IPS DF 19.7 (cell line): ENCODE measurements at regions not wholly inside any gene's neighbourhood (a gene's known extent, or its start where the extent isn't known, plus 50 kb on each side); places are given as distances from the start of the nearest gene placed in this dataset.

Experiments used
- DNase-seq: peaks from one replicate; pipeline ENCODE4 v3.0.0-alpha.2; 2013; ENCODE audit warnings: low read depth, low spot score

DNA sequence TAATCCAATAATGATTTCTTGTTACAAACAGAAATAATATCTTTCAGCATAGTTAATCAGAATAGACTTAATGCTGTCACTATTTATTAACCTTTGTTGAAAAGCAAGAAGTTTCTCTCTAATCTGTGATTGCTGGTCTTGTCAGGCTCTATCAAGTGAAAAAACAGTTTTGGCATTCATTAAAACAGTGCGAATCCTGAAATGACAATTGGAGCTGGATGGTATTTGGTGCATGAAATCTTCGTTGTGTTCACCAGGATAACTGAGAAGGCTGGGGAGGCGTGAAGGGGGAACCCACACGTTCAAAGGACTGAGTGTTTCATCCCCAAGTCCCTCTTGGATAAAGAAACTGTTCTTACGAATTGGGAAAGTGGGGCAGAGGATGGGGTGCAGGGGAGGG, 190.2 kb upstream of the MYL2 start:
- no peak for DNase-seq

DNA sequence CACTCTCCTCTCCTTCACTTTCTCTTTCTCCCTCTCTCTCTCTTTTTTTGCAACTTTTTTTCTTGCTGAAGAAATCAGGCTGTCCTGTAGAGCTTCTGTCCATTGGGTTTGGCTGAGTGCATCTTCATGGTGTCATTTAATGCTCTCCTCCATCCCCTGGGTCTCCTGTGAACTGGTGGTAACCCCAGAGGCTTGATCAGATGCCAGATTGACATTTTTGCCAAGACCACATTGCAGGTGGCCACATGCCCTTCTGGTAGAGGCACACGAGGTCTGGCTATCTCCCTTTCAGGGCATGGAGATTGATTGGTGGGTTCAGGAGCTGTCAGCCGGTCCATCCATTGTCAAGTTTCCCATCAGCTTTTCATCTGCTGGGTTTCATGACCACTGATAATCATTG, 188.3 kb upstream of the MYL2 start:
- DNase-seq, result no peak

DNA sequence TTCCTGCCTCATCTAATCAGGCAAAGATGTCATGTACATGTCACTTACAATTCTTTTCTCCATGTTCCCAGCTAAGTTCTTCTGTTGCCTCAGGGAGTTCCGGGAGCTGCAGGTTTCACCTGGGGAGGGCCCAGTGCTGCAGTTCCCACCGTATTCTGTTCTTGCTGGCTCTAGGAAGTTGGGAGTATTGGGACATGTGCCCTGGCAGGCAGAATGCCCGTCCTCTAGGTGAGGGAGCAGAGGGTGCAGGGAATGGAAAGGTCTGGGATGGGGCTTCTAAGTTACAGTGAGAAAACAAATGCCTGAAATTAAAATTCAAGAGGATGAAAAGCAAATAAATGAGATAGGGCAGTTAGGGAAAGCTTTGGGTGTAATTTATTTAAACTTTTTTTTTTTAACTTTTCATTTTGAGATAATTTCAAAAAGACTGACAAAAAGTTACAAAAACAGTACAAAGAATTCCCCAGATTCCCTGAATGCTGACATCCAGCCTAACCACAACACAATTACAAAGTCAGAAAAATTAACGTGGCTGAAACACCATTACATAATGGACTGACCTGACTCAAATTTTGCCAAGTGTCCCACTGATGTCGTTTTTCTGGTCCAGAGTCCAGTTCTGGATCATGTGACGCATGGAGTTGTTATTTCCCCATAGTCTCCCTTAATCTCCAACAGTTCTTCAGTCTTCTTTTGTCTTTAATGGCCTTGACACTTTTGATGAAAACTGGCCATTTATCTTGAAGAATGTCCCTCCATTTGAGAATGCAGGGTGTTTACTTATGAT, 187.2 kb upstream of the MYL2 start:
- no peak for DNase-seq

DNA sequence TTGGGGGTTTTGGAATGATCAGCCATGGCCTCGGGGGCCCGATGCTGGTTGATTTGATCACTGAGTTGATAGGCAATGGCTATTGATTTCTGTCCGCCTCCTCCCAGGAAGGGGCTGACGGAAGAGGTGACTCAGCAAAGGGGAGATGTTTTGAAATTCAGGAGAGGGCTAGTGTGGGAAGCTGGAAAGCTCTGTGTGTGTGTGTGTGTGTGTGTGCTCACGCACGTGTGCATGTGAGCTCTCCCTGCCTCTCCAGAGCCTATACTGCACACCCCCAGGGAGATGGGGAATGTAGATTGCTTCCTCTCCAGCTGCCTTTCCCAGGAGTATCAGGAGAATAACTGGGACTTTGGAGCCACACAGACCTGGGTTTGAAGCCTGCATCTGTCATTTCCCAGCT, 184.9 kb upstream of the MYL2 start:
- no peak for DNase-seq

DNA sequence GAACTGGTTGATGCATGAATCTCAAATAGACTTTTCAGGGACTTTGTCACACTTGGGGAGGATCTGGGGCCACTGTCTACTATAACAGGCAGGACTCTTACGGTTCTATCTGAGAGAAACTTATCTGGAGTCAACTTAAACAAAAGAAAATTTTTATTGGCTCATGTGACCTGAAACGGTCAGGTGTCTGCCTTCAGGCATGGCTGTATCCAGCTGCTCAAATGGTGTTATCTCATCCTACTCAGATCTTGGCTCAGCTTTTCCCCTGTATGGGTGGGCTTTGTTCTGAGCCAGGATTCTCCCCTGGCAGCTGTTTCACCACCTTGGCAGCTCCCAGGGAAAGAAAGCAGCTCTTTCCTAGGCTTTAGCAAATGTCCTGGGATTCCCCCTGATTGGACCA, 183.2 kb upstream of the MYL2 start:
- no peak for DNase-seq

DNA sequence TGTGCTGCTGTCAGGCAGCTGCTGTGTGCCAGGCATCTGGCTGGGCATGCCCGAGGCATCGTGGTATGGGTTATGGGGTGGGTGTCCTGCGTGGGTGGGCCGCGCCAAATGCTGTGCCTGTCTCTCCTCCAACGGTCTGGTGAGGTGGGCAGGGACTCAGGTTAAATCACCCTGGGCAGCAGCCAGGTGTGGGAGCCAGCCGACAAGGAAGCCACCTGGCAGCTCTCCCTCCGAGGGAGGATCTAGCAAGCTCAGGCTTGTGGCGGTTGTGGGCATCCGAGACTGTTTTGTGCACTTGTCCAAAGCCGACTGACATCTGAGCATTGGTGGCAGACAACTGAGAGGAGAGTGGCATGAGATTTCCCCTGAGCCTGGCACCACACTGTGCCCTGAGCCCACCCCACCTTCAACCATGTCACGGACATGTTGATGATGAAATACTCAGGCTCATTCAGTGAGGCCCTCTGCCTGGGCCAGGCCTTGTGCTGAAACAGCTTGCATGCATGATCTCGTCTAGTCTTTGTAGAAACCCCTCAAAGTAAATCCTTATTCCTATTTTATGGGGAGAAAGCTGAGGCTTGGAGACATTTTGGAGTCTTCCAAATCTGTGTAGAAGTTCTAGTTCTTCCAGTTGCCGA, 181.8 kb upstream of the MYL2 start:
- DNase-seq, result no peak

DNA sequence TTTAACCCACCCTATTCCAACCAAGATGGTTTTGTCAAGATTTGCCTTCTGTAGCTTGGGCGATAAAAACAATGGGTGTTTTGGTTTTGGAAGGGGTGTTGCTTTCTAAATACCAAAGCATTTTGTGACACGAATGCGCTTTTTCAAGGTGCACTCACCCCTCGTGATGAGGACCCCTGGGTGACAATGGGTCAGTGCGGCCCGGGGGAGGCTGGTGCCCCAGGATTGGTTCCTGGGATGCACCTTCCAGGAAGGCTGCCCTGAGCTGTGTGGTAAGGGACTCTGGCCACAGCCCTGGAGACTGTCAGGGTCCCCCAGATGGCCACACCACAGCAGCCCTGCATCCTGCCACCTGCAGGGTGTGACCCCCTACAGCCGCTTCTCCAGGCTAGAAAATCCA, 180.6 kb upstream of the MYL2 start:
- no peak for DNase-seq

DNA sequence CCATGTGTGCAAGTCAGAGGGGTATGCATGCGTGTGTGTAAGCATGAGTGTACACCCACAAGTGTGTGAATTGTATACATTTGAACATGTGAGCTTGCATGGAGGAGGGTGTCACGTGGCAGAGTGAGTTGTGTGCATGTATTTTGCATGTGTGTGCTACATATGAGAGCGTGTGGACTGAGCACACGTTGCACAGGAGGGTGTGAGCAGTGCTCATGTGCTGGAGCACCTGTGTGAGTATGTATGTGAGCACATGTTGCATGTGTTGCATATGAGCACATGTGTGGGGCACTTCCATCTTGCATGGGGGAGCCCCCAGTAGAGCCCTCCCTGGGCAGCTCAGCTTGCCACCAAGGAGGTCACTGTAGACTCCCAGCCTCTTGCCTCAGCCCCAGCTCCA, 180.2 kb upstream of the MYL2 start:
- no peak for DNase-seq

DNA sequence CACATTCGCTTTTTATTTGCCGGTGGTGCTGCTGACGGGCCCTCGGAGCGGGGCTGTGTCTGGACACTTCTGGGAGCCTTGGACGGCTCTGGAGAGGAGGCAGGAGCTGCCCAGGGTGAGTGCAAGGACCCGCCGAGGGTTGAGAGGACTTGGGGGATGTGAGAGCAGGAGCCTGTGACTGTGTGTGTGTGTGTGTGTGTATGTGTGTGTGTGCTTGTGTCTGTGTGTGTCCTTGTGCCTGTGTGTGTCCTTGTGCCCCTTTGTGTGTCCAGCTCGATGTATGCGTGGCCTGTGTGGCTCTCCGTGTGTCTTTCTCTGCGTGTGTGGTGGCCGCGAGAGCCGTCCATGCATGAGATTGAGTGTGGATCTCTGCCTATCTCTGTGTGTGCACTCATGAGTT, 179.6 kb upstream of the MYL2 start:
- no peak for DNase-seq

DNA sequence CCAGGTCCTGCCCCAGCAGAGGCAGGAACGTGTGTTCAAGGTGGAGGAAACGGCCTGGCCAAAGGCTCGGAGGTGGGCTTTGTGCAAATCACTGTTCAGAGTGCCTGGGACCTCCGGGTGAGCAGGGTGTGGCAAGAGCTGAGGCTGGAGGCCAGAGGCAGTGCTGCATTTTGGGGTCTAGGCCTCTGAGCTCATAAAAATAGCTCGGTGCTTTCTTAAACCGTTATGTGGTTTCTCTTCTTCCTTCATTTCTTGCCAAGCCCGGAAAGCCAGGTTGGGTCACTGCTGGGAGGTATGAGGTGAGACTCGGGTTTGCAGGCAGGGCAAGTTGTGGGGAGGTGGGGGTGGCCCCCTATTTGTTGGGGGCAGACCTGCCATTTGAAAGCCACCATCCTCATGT, 178.8 kb upstream of the MYL2 start:
- DNase-seq, result no peak

DNA sequence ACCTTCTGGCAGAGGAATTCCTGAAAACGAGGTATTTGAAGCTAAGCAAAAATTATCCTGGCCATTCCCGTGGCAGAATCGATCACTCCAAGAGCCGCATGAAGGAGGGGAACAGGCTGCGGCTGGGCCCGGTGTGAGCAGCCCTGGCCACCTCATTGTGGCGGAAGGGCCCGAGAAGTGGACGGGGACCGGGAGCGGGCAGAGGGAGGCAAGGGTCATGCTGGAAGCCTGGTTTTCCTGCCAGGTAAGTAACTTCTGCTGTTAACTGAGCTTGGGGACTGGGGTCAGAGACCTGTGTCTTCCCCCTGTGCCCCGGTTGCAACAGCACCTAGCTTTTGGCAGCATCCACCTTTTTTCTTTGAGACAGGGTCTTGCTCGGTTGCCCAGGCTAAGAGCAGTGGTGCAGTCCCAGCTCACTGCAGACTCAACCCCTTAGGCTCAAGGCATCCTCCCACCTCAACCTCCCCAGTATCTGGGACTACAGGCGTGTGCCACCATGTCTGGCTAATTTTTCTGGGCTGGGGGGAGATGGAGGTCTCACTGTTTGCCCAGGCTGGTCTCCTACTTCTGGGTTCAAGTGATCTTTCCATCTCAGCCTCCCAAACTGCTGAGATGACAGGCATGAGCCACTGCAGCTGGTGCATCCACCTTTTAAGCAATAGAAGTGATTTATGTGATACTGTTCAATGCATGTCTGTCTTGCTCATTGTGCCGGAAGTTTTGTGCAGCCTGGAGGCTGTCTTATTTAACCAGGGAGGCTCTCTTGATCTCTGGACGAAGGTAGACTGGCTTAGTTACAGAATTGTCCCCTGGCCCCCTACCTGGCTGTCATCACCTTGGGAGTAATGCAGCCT, 174.0 kb upstream of the MYL2 start:
- no peak for DNase-seq

DNA sequence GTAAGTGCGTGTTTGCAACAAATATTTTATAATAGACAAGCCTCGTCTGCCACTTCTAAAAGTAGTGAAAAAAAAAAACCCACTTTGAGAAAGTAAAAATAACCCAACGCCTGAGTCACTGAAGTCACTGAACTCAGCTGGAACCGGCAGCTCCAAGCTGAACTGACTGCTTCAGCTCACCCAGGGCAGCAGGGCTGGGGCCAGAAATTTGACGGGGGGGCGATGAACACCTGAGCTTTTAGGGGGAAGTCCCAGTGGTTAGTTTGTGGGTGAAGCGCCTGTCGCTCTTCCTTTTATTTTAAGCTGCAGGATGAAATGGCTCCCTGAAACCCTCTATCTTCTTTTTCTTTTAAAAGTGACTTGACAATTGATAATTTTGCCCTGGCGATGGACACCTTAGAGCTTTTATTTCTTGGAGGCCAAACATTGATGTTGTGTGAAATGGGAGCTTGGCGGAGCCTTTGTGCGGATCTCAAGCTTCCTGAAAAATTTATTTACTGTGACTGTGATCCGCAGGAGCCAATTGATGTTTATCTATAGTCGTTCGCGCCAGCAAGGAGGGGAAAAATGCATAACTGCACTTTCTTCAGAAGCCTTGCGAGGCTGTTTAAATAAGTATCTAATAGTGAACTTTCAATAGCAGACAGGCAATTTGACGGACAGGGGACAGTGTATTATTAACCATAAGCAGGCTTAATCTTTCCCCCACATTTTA, 173.2 kb upstream of the MYL2 start:
- DNase-seq, result no peak

DNA sequence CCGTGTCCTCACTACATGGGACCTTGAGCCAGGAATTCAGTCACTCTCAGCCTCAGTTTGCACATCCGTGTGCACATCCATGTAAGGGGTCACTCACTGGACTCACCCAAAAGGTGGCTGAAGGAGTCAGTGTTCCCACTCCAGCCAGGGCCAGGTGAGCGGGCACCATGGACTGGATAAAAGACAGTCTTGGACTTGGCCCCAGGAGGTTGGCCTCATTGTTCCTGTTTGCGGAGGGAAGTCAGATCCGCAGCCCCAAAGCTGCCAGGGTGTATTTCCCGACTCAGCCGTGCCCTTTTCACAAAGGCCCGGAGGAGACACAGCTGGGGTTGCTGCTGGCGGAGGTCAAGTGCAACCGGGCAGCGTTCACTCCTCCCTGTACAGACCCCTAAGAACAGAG, 170.7 kb upstream of the MYL2 start:
- no peak for DNase-seq

DNA sequence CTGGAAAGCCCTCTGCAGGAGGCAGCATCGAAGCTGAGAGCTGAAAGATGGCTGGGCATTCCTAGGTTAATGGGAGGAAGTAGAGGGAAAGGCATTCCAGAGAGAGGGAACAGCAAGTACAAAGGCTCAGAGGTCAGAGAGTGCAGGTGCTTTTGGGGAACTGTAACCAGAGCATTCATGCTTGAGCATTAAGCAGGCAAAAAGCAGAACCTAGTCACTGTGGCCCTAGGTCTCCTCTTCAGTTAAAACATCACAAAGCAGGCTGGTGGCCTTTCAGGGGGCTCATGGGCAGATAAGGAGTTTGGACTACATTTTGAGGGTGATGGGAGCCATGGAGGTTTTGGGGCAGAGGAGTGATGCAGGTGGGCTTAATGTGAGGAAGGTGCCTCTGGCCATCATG, 169.2 kb upstream of the MYL2 start:
- no peak for DNase-seq

DNA sequence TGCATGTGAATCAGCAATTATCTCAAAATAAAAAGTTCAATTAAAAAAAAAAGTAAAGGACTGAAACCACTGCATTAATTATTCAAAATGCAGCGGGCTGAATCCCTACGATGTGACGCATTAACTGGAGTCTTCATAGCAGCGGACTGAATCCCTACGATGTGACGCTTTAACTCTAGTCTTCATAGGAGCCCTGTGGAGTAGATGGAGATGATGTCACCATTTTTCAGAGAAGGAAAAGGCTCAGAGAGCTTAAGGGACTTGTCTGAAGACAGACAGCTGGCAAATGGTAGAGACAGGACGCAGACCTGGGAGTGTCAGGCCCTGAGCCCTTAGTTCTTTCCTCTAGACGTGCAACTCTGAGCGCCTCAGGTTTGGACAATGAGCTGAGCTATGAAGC, 168.0 kb upstream of the MYL2 start:
- DNase-seq, result no peak

DNA sequence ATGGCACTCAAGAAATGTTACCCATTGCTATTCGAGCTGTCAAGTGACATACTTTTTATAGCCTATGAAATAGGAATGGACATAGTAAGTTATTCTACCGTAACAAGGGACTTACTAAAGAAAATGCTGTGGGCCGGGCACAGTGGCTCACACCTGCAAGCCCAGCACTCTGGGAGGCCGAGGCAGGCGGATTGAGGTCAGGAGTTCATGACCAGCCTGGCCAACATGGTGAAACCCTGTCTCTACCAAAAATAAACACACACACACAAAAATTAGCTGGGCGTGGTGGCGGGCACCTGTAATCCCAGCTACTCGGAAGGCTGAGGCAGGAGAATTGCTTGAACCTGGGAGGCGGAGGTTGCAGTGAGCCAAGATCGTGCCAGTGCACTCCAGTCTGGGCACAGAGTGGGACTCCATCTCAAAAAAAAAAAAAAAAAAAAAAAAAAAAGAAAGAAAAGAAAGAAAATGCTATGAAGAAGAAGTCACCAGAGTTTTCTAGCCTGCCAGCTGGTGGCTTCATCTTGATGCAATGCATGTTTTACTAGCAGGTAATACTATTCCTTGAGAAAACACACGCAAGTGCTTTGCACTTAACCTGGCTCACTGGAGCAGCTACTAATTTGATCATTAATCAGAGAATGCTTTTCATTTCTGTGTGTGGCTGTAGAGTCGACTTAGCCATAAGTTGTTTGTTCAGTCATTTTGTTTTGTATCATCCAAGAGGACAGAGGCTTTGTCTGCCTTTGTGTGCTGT, 166.7 kb upstream of the MYL2 start:
- DNase-seq, result no peak

DNA sequence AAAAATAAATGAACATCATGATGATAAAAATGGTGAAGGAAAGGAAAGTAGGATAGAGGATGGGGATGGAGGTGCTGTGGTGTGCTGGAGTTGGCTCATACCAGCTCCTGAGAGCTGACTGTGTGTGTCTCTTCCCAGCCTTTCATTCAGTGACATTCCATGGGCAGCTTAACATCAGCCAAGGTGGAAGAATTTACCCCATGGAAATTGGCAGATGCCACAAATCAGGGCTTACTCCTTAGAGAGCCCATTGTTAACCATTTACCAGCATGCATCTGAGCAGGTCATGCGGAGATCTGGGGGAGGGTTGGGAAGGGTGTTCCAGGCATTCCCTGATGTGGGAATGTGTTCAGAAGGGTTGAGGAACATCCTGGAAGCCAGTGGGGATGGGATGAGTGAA, 164.7 kb upstream of the MYL2 start:
- DNase-seq, result peak; percentile 23

DNA sequence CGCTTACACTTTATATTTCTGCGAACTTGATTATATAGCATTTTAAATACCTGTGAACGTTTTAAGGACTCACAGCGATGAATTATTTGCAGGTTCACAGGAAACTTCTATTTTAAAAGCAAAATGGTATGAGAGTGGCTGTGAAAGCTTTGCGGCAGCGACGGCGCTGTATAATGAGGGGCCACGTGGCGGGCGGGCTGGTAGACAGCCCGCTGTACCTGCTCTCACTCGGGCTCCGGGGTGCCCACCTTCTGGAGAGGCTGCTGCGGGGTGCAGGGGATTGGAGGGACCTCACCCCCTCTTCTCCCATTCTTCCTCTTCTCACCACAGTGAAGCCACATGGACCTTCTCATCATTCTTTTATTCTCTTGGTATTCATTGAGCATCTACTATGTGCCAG, 164.2 kb upstream of the MYL2 start:
- DNase-seq, result no peak

DNA sequence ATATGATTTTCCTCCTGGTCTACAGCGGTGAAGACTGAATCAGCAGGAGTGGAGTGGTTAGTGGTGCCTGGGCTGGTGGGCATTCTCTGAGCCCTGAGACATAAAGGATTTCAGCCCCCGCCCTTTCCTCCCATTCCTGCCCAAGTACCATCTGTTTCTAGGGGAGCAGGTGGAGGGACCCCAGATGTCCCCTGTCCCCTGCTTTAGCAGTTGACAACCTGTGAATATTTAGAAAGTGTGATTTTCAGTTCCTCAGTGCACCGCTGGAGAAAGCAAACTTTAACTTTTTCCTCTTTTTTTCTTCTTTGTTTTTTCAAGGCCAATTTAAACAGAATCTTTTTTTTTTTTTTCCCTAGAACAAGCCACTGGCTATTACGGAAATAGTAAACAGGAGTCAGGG, 163.8 kb upstream of the MYL2 start:
- DNase-seq, result no peak

DNA sequence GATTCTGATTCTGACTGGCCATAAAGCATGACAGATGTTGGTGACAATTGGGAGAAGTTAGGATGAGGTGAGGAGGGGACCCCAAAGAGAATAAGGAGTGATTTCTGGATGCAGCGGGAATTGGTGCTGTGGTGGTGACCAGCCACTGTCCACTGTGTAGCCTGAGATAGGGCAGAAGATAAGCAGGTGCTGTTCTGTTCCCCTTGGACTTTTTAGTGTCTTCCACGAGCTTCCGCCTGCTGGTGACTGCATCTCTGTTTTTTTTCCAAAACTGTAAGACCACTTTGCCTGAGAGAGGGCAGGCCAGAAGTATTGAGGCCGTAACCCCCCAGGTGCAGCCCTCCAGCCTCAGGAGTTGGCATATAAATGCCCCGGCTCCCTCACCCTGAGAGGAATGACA, 161.2 kb upstream of the MYL2 start:
- DNase-seq, result no peak

DNA sequence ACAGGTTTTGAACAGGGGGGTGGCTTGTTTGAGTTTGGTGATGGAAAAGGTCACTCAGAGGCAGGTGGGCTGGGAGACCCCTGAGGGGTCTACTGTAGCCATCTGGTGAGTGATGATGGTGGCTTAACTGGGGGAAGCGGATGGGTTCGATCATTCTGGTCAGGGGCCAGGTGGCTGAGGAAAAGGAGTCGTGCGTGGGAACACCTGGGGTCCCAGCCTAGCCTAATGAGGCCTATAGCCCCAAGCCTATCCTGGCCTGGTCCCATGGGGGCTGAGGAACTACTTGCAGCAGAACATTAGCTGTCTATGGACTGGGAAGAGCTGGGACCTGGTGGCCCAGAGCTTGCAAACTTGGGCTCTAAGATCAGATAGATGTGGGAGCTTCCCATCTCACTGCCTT, 158.4 kb upstream of the MYL2 start:
- DNase-seq, result no peak
